ENCODE measurements at regions not wholly inside any gene's neighbourhood (a gene's known extent, or its start where the extent isn't known, plus 50 kb on each side); places are given as distances from the start of the nearest gene placed in this dataset.

- Histone ChIP-seq H3K4me2 (ENCODE audit: low read depth, low read length) (no peak overlapping the region), H3K4me3 (replicated peaks in 1 of 3; ENCODE audit: insufficient read depth in 1 of 3, low read depth in 2 of 3, low read length in 3 of 3) (no peak overlapping the region), H3K4me1 (ENCODE audit: insufficient read depth, low read length) (no peaks in the 10 kb centered on the region), H3K9me3 (ENCODE audit: low read length) (no peaks in the 10 kb centered on the region), H3K9ac (ENCODE audit: insufficient read depth, low read depth, low read length) (no peak overlapping the region), H3K36me3 (replicated peaks in 1 of 2; ENCODE audit: control insufficient read depth in 1 of 2, insufficient read depth in 2 of 2, low read length in 2 of 2) (no peaks in the 10 kb centered on the region), H4K20me1 (ENCODE audit: insufficient read depth, low read length) (no peaks in the 10 kb centered on the region), H3K27me3 (ENCODE audit: control insufficient read depth in 1 of 2, insufficient read depth in 2 of 2, low read length in 2 of 2) (no peaks in the 10 kb centered on the region), H3K79me2 (ENCODE audit: insufficient read depth, low read length) (no peaks in the 10 kb centered on the region), H3K27ac (ENCODE audit: extremely low read length, insufficient read depth, low read length) (no peak overlapping the region), H2AFZ (ENCODE audit: low read length) (no peak overlapping the region)
- DNase-seq (ENCODE audit: low spot score): no peak
- no peak for ATAC-seq
- ChIA-PET CTCF (ENCODE audit: low intra/inter-chr PET ratio, low total read pairs) (no interaction called here), POLR2A (no interaction called here)
- BruUV-seq (replicated peaks): no TSS peak
- TF ChIP-seq GTF3A (CRISPR knock-in tag; conservative IDR thresholded peaks at IDR 0.05) (no peak), SRSF4 (IDR thresholded peaks at IDR 0.05; ENCODE audit: low read depth, low read length, poor library complexity, severe bottlenecking) (no peak), ZNF460 (CRISPR knock-in tag; IDR thresholded peaks at IDR 0.05; ENCODE audit: borderline replicate concordance) (no peak), ZNF121 (CRISPR knock-in tag; IDR thresholded peaks at IDR 0.05) (no peak), SYNCRIP (IDR thresholded peaks at IDR 0.05; ENCODE audit: insufficient read depth, low read depth, low read length) (no peak), MATR3 (CRISPR knock-in tag; IDR thresholded peaks at IDR 0.05) (no peak), TBP (CRISPR knock-in tag; IDR thresholded peaks at IDR 0.05) (no peak), ESRRA (CRISPR knock-in tag; IDR thresholded peaks at IDR 0.05; ENCODE audit: low read depth) (no peak), ZNF749 (CRISPR knock-in tag; IDR thresholded peaks at IDR 0.05; ENCODE audit: borderline replicate concordance) (no peak), MBD4 (IDR thresholded peaks at IDR 0.05; ENCODE audit: borderline replicate concordance, low read length) (no peak), CBX5 (CRISPR knock-in tag; IDR thresholded peaks at IDR 0.05; ENCODE audit: borderline replicate concordance) (no peak), KAT8 (CRISPR knock-in tag; IDR thresholded peaks at IDR 0.05) (no peak), FOXK1 (CRISPR knock-in tag; IDR thresholded peaks at IDR 0.05; ENCODE audit: borderline replicate concordance, low read depth) (no peak), U2AF1 (optimal IDR thresholded peaks at IDR 0.05; ENCODE audit: low read depth, low read length) (no peak), ETV5 (CRISPR knock-in tag; IDR thresholded peaks at IDR 0.05; ENCODE audit: borderline replicate concordance) (no peak)
- TF ChIP-seq, protein P1, sequence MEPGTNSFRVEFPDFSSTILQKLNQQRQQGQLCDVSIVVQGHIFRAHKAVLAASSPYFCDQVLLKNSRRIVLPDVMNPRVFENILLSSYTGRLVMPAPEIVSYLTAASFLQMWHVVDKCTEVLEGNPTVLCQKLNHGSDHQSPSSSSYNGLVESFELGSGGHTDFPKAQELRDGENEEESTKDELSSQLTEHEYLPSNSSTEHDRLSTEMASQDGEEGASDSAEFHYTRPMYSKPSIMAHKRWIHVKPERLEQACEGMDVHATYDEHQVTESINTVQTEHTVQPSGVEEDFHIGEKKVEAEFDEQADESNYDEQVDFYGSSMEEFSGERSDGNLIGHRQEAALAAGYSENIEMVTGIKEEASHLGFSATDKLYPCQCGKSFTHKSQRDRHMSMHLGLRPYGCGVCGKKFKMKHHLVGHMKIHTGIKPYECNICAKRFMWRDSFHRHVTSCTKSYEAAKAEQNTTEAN (CRISPR knock-in tag; conservative IDR thresholded peaks at IDR 0.05): no peak
- no peak for FAIRE-seq
- in situ Hi-C loops (cut with HindIII; ENCODE audit: extremely low pct_ligation_motif_present, low pct_unique_long_range_greater_than_20kb) (no loop called here), intact Hi-C loops (cut with micrococcal nuclease; ENCODE audit: unreplicated experiment) (no loop called here)
- 16% methylated on average over 7 of the region's 7 CpGs for WGBS (ENCODE audit: low lambda C conversion rate)
Observed at GRCh38 chr2:104547221-104547620, 306.7 kb upstream of the POU3F3 start.

Data from HepG2 (cell line).